ENCODE measurements at regions not wholly inside any gene's neighbourhood (a gene's known extent, or its start where the extent isn't known, plus 50 kb on each side); places are given as distances from the start of the nearest gene placed in this dataset.

GRCh38 chr6:168837254-168838036 is 396.5 kb downstream of the SMOC2 start:
- no peaks in the 10 kb centered on the region for H3K36me3 Mint-ChIP-seq (ENCODE audit: low read depth)
- H3K27ac ChIP-seq (ENCODE audit: low read depth in 1 of 2, low read length in 2 of 2), result no peak overlapping the region
- ATAC-seq (ENCODE audit: poor library complexity), result no peak
- H3K9me3 Mint-ChIP-seq, result no peaks in the 10 kb centered on the region
- no peak overlapping the region for H3K4me3 Mint-ChIP-seq
- no peaks in the 10 kb centered on the region for H3K36me3 ChIP-seq (ENCODE audit: insufficient read depth, low read length)
- H3K27ac Mint-ChIP-seq, result no peak overlapping the region
- intact Hi-C loops (cut with DNase I, micrococcal nuclease), result no loop called here
- ChIA-PET POLR2A (no interaction called here), CTCF (no interaction called here)
- peaks cover 0 to 6% of the 10 kb centered on the region in 2 experiments for H3K27me3 ChIP-seq (ENCODE audit: control insufficient read depth in 1 of 2, insufficient read depth in 2 of 2, low read length in 2 of 2)
- H3K27me3 Mint-ChIP-seq, result peaks cover 16% of the 10 kb centered on the region
- H3K4me1 ChIP-seq (ENCODE audit: insufficient read depth, low read length), result no peaks in the 10 kb centered on the region
- H3K9me3 ChIP-seq (ENCODE audit: control insufficient read depth in 1 of 2, insufficient read depth in 1 of 2, low read length in 2 of 2), result peaks cover 0 to 26% of the 10 kb centered on the region in 2 experiments
- no peak overlapping the region for H3K4me3 ChIP-seq (ENCODE audit: low read length)
- no peak for DNase-seq
- no peak for TF ChIP-seq CTCF (IDR thresholded peaks at IDR 0.05)
- no peaks in the 10 kb centered on the region for H3K4me1 Mint-ChIP-seq (ENCODE audit: low read depth)

- H3K27me3 Mint-ChIP-seq, result peaks cover 16% of the 10 kb centered on the region
- H3K4me1 ChIP-seq (ENCODE audit: insufficient read depth, low read length), result no peaks in the 10 kb centered on the region
- no peaks in the 10 kb centered on the region for H3K9me3 Mint-ChIP-seq
These were observed 395.0 kb downstream of the SMOC2 start for GRCh38 chr6:168835991-168836390.

GRCh38 chr6:168834801-168835200 is 393.8 kb downstream of the SMOC2 start:
- Histone ChIP-seq H3K4me1 (ENCODE audit: insufficient read depth, low read length) (no peaks in the 10 kb centered on the region), H3K4me3 (ENCODE audit: low read length) (no peak overlapping the region), H3K9me3 (ENCODE audit: control insufficient read depth in 1 of 2, insufficient read depth in 1 of 2, low read length in 2 of 2) (peaks cover 0 to 11% of the 10 kb centered on the region in 2 experiments), H3K27me3 (ENCODE audit: control insufficient read depth in 1 of 2, insufficient read depth in 2 of 2, low read length in 2 of 2) (peaks cover 0 to 6% of the 10 kb centered on the region in 2 experiments), H3K36me3 (ENCODE audit: insufficient read depth, low read length) (no peaks in the 10 kb centered on the region), H3K27ac (ENCODE audit: low read depth in 1 of 2, low read length in 2 of 2) (no peak overlapping the region)
- CTCF ChIA-PET, result no interaction called here
- ATAC-seq (ENCODE audit: poor library complexity) (no peak), DNase-seq (no peak)
- Mint-ChIP-seq H3K27me3 (peaks cover 16% of the 10 kb centered on the region), H3K4me3 (no peak overlapping the region), H3K9me3 (no peaks in the 10 kb centered on the region), H3K27ac (no peak overlapping the region), H3K4me1 (ENCODE audit: low read depth) (no peaks in the 10 kb centered on the region), H3K36me3 (ENCODE audit: low read depth) (no peaks in the 10 kb centered on the region)
- TF ChIP-seq CTCF (IDR thresholded peaks at IDR 0.05), result no peak
- POLR2A ChIA-PET, result no interaction called here
- intact Hi-C loops (cut with DNase I, micrococcal nuclease), result no loop called here

More at GRCh38 chr6:168835991-168836390, 395.0 kb downstream of the SMOC2 start:
- ChIA-PET POLR2A (no interaction called here), CTCF (no interaction called here)
- Mint-ChIP-seq H3K4me1 (ENCODE audit: low read depth) (no peaks in the 10 kb centered on the region), H3K36me3 (ENCODE audit: low read depth) (no peaks in the 10 kb centered on the region), H3K4me3 (no peak overlapping the region), H3K27ac (no peak overlapping the region)
- DNase-seq (no peak), ATAC-seq (ENCODE audit: poor library complexity) (no peak)
- Histone ChIP-seq H3K27ac (ENCODE audit: low read depth in 1 of 2, low read length in 2 of 2) (no peak overlapping the region), H3K36me3 (ENCODE audit: insufficient read depth, low read length) (no peaks in the 10 kb centered on the region), H3K9me3 (ENCODE audit: control insufficient read depth in 1 of 2, insufficient read depth in 1 of 2, low read length in 2 of 2) (peaks cover 0 to 18% of the 10 kb centered on the region in 2 experiments), H3K27me3 (ENCODE audit: control insufficient read depth in 1 of 2, insufficient read depth in 2 of 2, low read length in 2 of 2) (peaks cover 0 to 6% of the 10 kb centered on the region in 2 experiments), H3K4me3 (ENCODE audit: low read length) (no peak overlapping the region)
- intact Hi-C loops (cut with DNase I, micrococcal nuclease), result no loop called here
- TF ChIP-seq CTCF (IDR thresholded peaks at IDR 0.05), result no peak
